Mesendoderm (in vitro differentiated cells): ENCODE measurements at regions not wholly inside any gene's neighbourhood (a gene's known extent, or its start where the extent isn't known, plus 50 kb on each side); places are given as distances from the start of the nearest gene placed in this dataset.
"Not testable (repeated sequence)": the region's sequence is repeated elsewhere in the genome, so short reads cannot be mapped to it uniquely, and the experiment has no call there.

Experiments
- DNase-seq: peaks from one replicate; pipeline ENCODE4 v3.0.0; 2013
- H2AK5ac ChIP-seq: 2 replicates; pipeline ENCODE4 v1.6.1; 2013; ENCODE audit warnings: low read length, inconsistent platforms
- H2BK120ac ChIP-seq: 2 replicates; pipeline ENCODE4 v1.6.1; 2013; ENCODE audit warnings: low read depth, mild to moderate bottlenecking, low read length, moderate library complexity, mixed read lengths
- H2BK15ac ChIP-seq: replicated peaks from 2 replicates; pipeline ENCODE4 v1.6.1; 2013; ENCODE audit warnings: low read depth, mild to moderate bottlenecking, moderate library complexity
- H2BK5ac ChIP-seq: 2 replicates; pipeline ENCODE4 v1.6.1; 2013; ENCODE audit warnings: low read length, inconsistent platforms
- H3K18ac ChIP-seq: 2 replicates; pipeline ENCODE4 v1.6.1; 2013; ENCODE audit warnings: mild to moderate bottlenecking, low read length, mixed read lengths
- H3K23ac ChIP-seq: one replicate; pipeline ENCODE4 v1.6.1; 2013; ENCODE audit warnings: low read length
- H3K27ac ChIP-seq: 2 replicates; pipeline ENCODE4 v1.5.1; 2013; ENCODE audit warnings: low read depth, mild to moderate bottlenecking, inconsistent platforms, low read length, moderate library complexity
- H3K27me3 ChIP-seq: 2 replicates; pipeline ENCODE4 v1.6.1; 2013; ENCODE audit warnings: low read length, control low read depth, mild to moderate bottlenecking, inconsistent platforms; ENCODE audit not compliant: insufficient read depth, poor library complexity
- H3K36me3 ChIP-seq: 2 replicates; pipeline ENCODE4 v1.6.1; 2013; ENCODE audit warnings: low read length, inconsistent platforms; ENCODE audit not compliant: control insufficient read depth, insufficient read depth
- H3K4ac ChIP-seq: one replicate; pipeline ENCODE4 v1.6.1; 2013; ENCODE audit warnings: low read depth, mild to moderate bottlenecking, low read length, moderate library complexity
- H3K4me1 ChIP-seq: 2 replicates; pipeline ENCODE4 v1.6.1; 2013; ENCODE audit warnings: low read depth, low read length, inconsistent platforms; ENCODE audit not compliant: control insufficient read depth
- H3K4me2 ChIP-seq: 2 replicates; pipeline ENCODE4 v1.6.1; 2013; ENCODE audit warnings: low read length
- H3K4me3 ChIP-seq: 2 replicates; pipeline ENCODE4 v1.5.1; 2013; ENCODE audit warnings: mild to moderate bottlenecking, low read length
- H3K56ac ChIP-seq: one replicate; pipeline ENCODE4 v1.6.1; 2013; ENCODE audit warnings: low read length
- H3K79me1 ChIP-seq: 2 replicates; pipeline ENCODE4 v1.6.1; 2013; ENCODE audit warnings: low read length, inconsistent platforms
- H3K79me2 ChIP-seq: 2 replicates; pipeline ENCODE4 v1.6.1; 2013; ENCODE audit warnings: mild to moderate bottlenecking, low read length; ENCODE audit not compliant: control insufficient read depth, insufficient read depth
- H3K9ac ChIP-seq: 2 replicates; pipeline ENCODE4 v1.6.1; 2013; ENCODE audit warnings: low read length, inconsistent platforms
- H4K5ac ChIP-seq: one replicate; pipeline ENCODE4 v1.6.1; 2013; ENCODE audit warnings: low read length
- H4K8ac ChIP-seq: one replicate; pipeline ENCODE4 v1.6.1; 2013; ENCODE audit warnings: low read depth, mild to moderate bottlenecking, control low read depth, low read length, moderate library complexity
- WGBS: extraction: QIAGEN DNeasy Blood & Tissue Kit; methylation state at CpG from one replicate; pipeline ENCODE4 v1.1.7; 2013; ENCODE audit warnings: low lambda C conversion rate, missing lambda C conversion rate; ENCODE audit not compliant: insufficient coverage; ENCODE audit errors: extremely low coverage; 5-methylcytosine and 5-hydroxymethylcytosine counted together

- Histone ChIP-seq H3K4ac (no peak overlapping the region), H3K79me1 (no peaks in the 10 kb centered on the region), H2BK5ac (no peak overlapping the region), H3K4me2 (no peak overlapping the region), H3K4me1 (no peaks in the 10 kb centered on the region), H3K23ac (no peak overlapping the region), H3K27me3 (no peaks in the 10 kb centered on the region), H3K27ac (no peak overlapping the region), H2BK15ac (no peak overlapping the region), H3K18ac (no peak overlapping the region), H3K36me3 (no peaks in the 10 kb centered on the region), H3K9ac (no peak overlapping the region), H2BK120ac (no peak overlapping the region), H4K5ac (no peak overlapping the region), H4K8ac (no peak overlapping the region), H3K79me2 (no peaks in the 10 kb centered on the region), H3K4me3 (no peak overlapping the region), H3K56ac (no peak overlapping the region), H2AK5ac (no peak overlapping the region)
- no peak for DNase-seq
- no CpG with 5 or more reads among the region's 1 CpG for WGBS
Measured at GRCh38 chr14:29982171-29982570, 54.5 kb upstream of the PRKD1 start.

- H2BK120ac ChIP-seq = no peak overlapping the region
Measured at GRCh38 chr14:29982993-29983392, 55.3 kb upstream of the PRKD1 start.

GRCh38 chr14:29990344-29990857 is 62.8 kb upstream of the PRKD1 start:
- H3K36me3 ChIP-seq, H3K4me3 ChIP-seq, H3K4me2 ChIP-seq, H2AK5ac ChIP-seq, H3K9ac ChIP-seq, H3K79me1 ChIP-seq, H3K4me1 ChIP-seq, H2BK120ac ChIP-seq, H3K56ac ChIP-seq, H3K4ac ChIP-seq, H3K23ac ChIP-seq, H2BK15ac ChIP-seq, DNase-seq, H4K8ac ChIP-seq, H3K27ac ChIP-seq, H3K79me2 ChIP-seq, H3K27me3 ChIP-seq, H2BK5ac ChIP-seq, H4K5ac ChIP-seq, H3K18ac ChIP-seq: not testable (repeated sequence)
- no CpG with 5 or more reads among the region's 30 CpGs for WGBS

More at GRCh38 chr14:29982993-29983392, 55.3 kb upstream of the PRKD1 start:
- H3K56ac ChIP-seq = no peak overlapping the region
- no peaks in the 10 kb centered on the region for H3K36me3 ChIP-seq
- H3K9ac ChIP-seq = no peak overlapping the region
- no peaks in the 10 kb centered on the region for H3K79me1 ChIP-seq
- no peak overlapping the region for H3K4ac ChIP-seq
- no peaks in the 10 kb centered on the region for H3K27me3 ChIP-seq
- H2BK15ac ChIP-seq = no peak overlapping the region
- H3K23ac ChIP-seq = no peak overlapping the region
- no peak overlapping the region for H2BK5ac ChIP-seq
- H2AK5ac ChIP-seq = no peak overlapping the region
- H3K4me3 ChIP-seq = no peak overlapping the region
- DNase-seq = no peak
- no peak overlapping the region for H3K18ac ChIP-seq
- no peak overlapping the region for H3K27ac ChIP-seq
- H4K5ac ChIP-seq = no peak overlapping the region
- H4K8ac ChIP-seq = no peak overlapping the region
- no CpG with 5 or more reads among the region's 1 CpG for WGBS
- H3K4me1 ChIP-seq = no peaks in the 10 kb centered on the region
- H3K79me2 ChIP-seq = no peaks in the 10 kb centered on the region
- H3K4me2 ChIP-seq = no peak overlapping the region

- no peak overlapping the region for H2BK15ac ChIP-seq
- H3K79me1 ChIP-seq = no peaks in the 10 kb centered on the region
- H3K4me3 ChIP-seq = no peak overlapping the region
- H3K27ac ChIP-seq = no peak overlapping the region
- H4K5ac ChIP-seq = no peak overlapping the region
- H3K36me3 ChIP-seq = no peaks in the 10 kb centered on the region
- no peak overlapping the region for H3K9ac ChIP-seq
- H2BK120ac ChIP-seq = no peak overlapping the region
- H3K4me1 ChIP-seq = no peaks in the 10 kb centered on the region
- DNase-seq = no peak
- no peak overlapping the region for H4K8ac ChIP-seq
- no peak overlapping the region for H2AK5ac ChIP-seq
- H3K4ac ChIP-seq = no peak overlapping the region
- no peaks in the 10 kb centered on the region for H3K27me3 ChIP-seq
- no CpG with 5 or more reads among the region's 2 CpGs for WGBS
- H2BK5ac ChIP-seq = no peak overlapping the region
- no peak overlapping the region for H3K18ac ChIP-seq
- H3K56ac ChIP-seq = no peak overlapping the region
- H3K4me2 ChIP-seq = no peak overlapping the region
- H3K79me2 ChIP-seq = no peaks in the 10 kb centered on the region
- H3K23ac ChIP-seq = no peak overlapping the region
Measured at GRCh38 chr14:29990993-29991392, 63.3 kb upstream of the PRKD1 start.

GRCh38 chr14:29993143-29993542 is 65.5 kb upstream of the PRKD1 start:
- DNase-seq = no peak
- no peaks in the 10 kb centered on the region for H3K4me1 ChIP-seq
- no CpG with 5 or more reads among the region's 2 CpGs for WGBS

GRCh38 chr14:29999013-29999539 is 71.4 kb upstream of the PRKD1 start:
- H3K36me3 ChIP-seq = no peaks in the 10 kb centered on the region
- H3K56ac ChIP-seq = no peak overlapping the region
- no peak overlapping the region for H2AK5ac ChIP-seq
- H3K4me3 ChIP-seq = no peak overlapping the region
- H3K27me3 ChIP-seq = no peaks in the 10 kb centered on the region
- H3K18ac ChIP-seq = no peak overlapping the region
- H3K23ac ChIP-seq = no peak overlapping the region
- no peaks in the 10 kb centered on the region for H3K4me1 ChIP-seq
- no peak overlapping the region for H3K4me2 ChIP-seq
- H2BK120ac ChIP-seq = no peak overlapping the region
- H3K79me2 ChIP-seq = no peaks in the 10 kb centered on the region
- no peak overlapping the region for H3K9ac ChIP-seq
- H3K27ac ChIP-seq = no peak overlapping the region
- no peak overlapping the region for H3K4ac ChIP-seq
- H3K79me1 ChIP-seq = no peaks in the 10 kb centered on the region
- H2BK5ac ChIP-seq = no peak overlapping the region
- no peak overlapping the region for H4K8ac ChIP-seq
- H4K5ac ChIP-seq = no peak overlapping the region
- DNase-seq = peak; percentile 8
- no peak overlapping the region for H2BK15ac ChIP-seq
- WGBS = no CpG with 5 or more reads among the region's 3 CpGs

More at GRCh38 chr14:29993143-29993542, 65.5 kb upstream of the PRKD1 start:
- Histone ChIP-seq H3K23ac (no peak overlapping the region), H4K5ac (no peak overlapping the region), H3K27me3 (no peaks in the 10 kb centered on the region), H3K56ac (no peak overlapping the region), H2AK5ac (no peak overlapping the region), H2BK15ac (no peak overlapping the region), H3K4ac (peak overlapping the region; percentile 31), H3K36me3 (no peaks in the 10 kb centered on the region), H3K18ac (no peak overlapping the region), H3K27ac (no peak overlapping the region), H3K4me3 (no peak overlapping the region), H4K8ac (no peak overlapping the region), H2BK120ac (no peak overlapping the region), H3K9ac (no peak overlapping the region), H3K79me1 (no peaks in the 10 kb centered on the region), H3K79me2 (no peaks in the 10 kb centered on the region), H3K4me2 (no peak overlapping the region), H2BK5ac (no peak overlapping the region)
